GM13977 (cell line): ENCODE measurements at regions not wholly inside any gene's neighbourhood (a gene's known extent, or its start where the extent isn't known, plus 50 kb on each side); places are given as distances from the start of the nearest gene placed in this dataset.
"Not testable (repeated sequence)": the region's sequence is repeated elsewhere in the genome, so short reads cannot be mapped to it uniquely, and the experiment has no call there.

Experiments used
- DNase-seq: peaks from one replicate; pipeline ENCODE4 v3.0.0; 2012; ENCODE audit warnings: low spot score
- in situ Hi-C: fragments of 300-500 bp; cut with MboI; formaldehyde crosslinking; loops from one replicate; pipeline ENCODE4 v1.12.0; 2022; ENCODE audit warnings: low sequenced_read_pairs, low pct_unique_long_range_greater_than_20kb, mixed read lengths, inconsistent platforms; ENCODE audit not compliant: unreplicated experiment
- TF ChIP-seq, protein P1 (sequence below): IDR thresholded peaks from 2 replicates; pipeline ENCODE4 v1.5.1; 2012; ENCODE audit warnings: mild to moderate bottlenecking, control low read depth; ENCODE audit not compliant: insufficient read depth; ENCODE audit errors: extremely low read depth, missing control alignments

DNA sequence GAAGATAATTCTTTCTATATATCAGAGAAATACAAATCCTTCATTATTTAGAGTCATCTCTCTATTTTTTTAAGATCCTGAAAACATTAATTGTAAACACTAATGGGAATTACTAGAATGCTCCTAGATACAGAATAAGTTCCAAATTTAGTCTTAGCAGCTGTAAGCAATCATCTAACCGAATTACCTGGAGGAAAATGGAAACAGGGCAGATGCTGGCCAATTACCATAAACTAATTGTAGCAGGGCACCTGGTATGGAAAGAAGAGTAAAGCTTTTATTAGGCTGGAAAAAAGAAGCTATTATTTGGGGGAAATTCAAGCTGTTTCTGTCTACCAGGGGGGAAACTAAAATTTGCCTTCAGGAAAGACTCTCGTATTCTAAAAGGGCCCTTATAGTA lies 257.5 kb downstream of the MMUT start:
- TF ChIP-seq, protein P1, sequence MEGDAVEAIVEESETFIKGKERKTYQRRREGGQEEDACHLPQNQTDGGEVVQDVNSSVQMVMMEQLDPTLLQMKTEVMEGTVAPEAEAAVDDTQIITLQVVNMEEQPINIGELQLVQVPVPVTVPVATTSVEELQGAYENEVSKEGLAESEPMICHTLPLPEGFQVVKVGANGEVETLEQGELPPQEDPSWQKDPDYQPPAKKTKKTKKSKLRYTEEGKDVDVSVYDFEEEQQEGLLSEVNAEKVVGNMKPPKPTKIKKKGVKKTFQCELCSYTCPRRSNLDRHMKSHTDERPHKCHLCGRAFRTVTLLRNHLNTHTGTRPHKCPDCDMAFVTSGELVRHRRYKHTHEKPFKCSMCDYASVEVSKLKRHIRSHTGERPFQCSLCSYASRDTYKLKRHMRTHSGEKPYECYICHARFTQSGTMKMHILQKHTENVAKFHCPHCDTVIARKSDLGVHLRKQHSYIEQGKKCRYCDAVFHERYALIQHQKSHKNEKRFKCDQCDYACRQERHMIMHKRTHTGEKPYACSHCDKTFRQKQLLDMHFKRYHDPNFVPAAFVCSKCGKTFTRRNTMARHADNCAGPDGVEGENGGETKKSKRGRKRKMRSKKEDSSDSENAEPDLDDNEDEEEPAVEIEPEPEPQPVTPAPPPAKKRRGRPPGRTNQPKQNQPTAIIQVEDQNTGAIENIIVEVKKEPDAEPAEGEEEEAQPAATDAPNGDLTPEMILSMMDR: no peak
- in situ Hi-C loops: no loop called here
- no peak for DNase-seq

DNA sequence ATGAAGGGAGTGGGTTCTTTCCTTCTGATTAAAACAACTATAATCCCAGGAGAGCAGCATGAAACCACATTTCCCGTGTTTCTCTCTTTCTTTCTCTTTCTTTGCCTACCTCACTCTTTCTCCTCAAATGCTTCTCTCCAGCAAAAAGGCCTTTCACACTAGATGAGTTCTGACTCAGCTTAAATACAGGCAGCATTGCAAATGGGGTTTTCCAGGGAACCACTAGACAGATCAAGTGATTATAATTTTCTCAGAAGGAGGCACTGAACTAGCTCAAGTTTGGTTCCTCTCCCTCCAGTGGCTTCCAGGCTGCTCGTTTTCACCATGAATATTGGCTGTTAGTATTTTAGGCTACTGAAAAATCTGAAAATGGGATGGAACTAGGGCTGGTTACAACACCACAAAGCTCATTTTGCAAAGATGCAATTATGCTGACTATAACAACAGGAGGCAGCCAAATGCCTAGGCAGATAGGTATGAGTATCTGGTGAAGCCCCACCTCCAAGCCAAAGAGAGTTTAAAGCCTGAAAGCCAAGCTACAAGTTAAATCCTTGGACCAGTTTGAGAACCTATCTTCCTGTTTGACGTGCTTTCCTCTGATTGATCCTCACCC lies 260.0 kb downstream of the MMUT start:
- TF ChIP-seq, protein P1: no peak
- no peak for DNase-seq
- in situ Hi-C loops: no loop called here

DNA sequence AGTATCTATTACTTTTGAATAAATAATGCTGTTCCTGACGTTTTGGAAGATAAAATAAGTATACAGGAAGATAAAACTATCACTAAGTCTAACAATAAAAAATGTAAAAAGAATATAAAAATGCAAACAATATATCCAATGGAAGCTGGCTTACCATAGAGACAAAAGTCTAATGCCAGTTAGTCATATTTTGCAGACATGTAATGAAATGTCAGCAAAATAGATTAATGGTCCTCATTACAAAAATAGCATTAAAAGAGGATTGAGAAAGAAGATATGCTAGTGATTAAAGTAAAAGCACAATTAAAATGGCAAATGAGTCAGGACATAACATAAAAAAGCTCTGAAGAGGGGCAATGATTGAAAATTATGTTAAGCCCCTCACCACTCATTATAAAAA lies 265.0 kb downstream of the MMUT start:
- DNase-seq: no peak
- in situ Hi-C loops: no loop called here
- TF ChIP-seq, protein P1: no peak

DNA sequence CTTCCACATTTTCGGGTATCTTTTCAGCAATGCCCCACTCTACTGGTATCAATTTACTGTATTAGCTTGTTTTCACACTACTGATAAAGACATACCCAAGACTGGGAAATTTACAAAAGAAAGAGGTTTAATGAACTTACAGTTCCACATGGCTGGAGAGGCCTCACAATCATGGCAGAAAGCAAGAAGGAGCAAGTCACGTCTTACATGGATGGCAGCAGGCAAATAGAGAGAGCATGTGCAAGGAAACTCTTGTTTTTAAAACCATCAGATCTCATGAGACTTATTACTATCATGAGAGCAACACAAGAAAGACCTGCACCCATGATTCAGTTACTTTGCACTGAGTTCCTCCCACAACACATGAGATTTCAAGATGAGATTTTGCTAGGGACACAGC lies 300.7 kb downstream of the MMUT start:
- in situ Hi-C loops, DNase-seq: not testable (repeated sequence)

DNA sequence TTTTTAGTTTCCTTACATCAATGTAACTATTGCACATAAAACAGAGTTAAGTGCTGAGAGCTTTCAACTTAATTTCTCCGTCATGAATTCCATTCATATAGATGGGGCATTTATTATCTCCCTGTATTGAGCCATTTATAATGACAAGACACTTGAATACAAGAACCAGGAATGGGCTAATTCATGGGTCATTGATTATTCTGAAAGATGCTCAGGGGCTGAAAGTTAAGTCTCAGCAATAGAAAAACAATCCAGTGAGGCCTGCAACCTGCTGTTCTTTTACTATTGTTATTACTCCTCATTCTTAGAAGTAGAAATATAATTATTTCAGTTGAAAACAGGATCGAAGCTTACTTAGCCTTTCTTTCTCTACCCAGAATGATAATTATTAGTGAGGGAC lies 307.7 kb downstream of the MMUT start:
- TF ChIP-seq, protein P1: no peak
- in situ Hi-C loops: no loop called here
- no peak for DNase-seq

DNA sequence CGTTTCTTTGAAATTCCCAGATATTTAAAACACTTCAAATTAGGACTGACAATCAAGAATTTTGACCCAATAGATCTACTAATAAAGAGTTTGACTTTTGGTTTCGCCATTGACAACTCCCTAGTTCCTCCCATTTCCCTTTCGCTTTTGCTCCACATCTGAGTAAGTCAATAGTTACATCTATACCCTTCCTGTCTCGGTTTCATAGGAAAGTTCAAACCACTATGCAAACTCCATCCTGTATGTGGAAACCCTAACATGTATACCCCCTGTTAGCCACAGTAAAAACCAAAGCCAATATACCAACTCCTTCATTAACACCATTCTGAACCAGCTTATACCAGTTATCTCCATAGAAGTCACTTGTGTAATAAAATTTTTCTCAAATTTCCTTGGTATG lies 311.1 kb downstream of the MMUT start:
- no peak for DNase-seq
- TF ChIP-seq, protein P1: no peak
- in situ Hi-C loops: no loop called here

DNA sequence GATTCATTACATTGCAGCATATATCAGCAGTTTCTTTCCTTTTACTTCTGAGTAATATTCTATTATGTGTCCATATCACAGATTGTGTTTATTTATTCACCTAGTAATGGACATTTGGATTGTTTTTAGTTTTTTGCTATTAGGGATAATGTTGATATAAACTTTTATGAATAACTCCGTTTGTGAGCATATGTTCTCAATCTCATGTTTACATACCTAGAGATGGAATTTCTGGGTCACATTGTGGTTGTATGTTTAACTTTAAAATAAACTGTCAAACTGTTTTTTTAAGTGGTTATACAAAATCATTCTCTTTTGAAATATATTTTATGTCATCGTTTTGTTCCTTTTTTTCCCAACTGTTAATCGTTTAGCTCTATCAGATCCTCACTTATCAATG lies 311.6 kb downstream of the MMUT start:
- no peak for DNase-seq
- TF ChIP-seq, protein P1: no peak
- in situ Hi-C loops: no loop called here
